Esophagus muscularis mucosa (tissue), 4 donors: ENCODE measurements at regions not wholly inside any gene's neighbourhood (a gene's known extent, or its start where the extent isn't known, plus 50 kb on each side); places are given as distances from the start of the nearest gene placed in this dataset.

Experiments
- DNase-seq: peaks from one replicate; pipeline ENCODE4 v3.0.0-alpha.2; 2017; ENCODE audit errors: extremely low spot score
- H3K27ac ChIP-seq, 4 donors: fragments of 200-600 bp; sonication (generic); replicated peaks in 1 of 4; 1 replicate in 3 of 4; 2 replicates in 1 of 4; pipeline ENCODE4 v1.5.1; 2016 to 2019; ENCODE audit warnings: mild to moderate bottlenecking in 1 of 4
- H3K27me3 ChIP-seq, 4 donors: fragments of 200-600 bp; sonication (generic); one replicate each; pipeline versions ENCODE4 v1.5.1 to v1.6.0; 2016 to 2019
- H3K36me3 ChIP-seq, 4 donors: fragments of 200-600 bp; sonication (generic); one replicate each; pipeline ENCODE4 v1.5.1; 2016 to 2019
- H3K4me1 ChIP-seq, 4 donors: fragments of 200-600 bp; sonication (generic); one replicate each; pipeline ENCODE4 v1.5.1; 2016 to 2019
- H3K4me3 ChIP-seq, 4 donors: fragments of 200-600 bp; sonication (generic); 1 replicate in 2 of 4; 2 replicates in 2 of 4; pipeline ENCODE4 v1.5.1; 2016 to 2019; ENCODE audit warnings: mild to moderate bottlenecking in 4 of 4, moderate library complexity in 1 of 4
- H3K9me3 ChIP-seq, 4 donors: fragments of 200-600 bp; sonication (generic); 1 replicate in 3 of 4; 2 replicates in 1 of 4; pipeline ENCODE4 v1.5.1; 2016 to 2019
- EP300 ChIP-seq: sonication (generic); formaldehyde crosslinking; IDR thresholded peaks from one replicate; pipeline ENCODE4 v1.6.1; 2017; ENCODE audit warnings: antibody characterized with exemption
- POLR2A ChIP-seq: fragments of 450-650 bp; IDR thresholded peaks from one replicate; pipeline ENCODE4 v1.6.1; 2017; ENCODE audit warnings: antibody characterized with exemption, moderate library complexity, mild to moderate bottlenecking, low read depth
- POLR2AphosphoS5 ChIP-seq, 2 donors: sonication (generic); formaldehyde crosslinking; IDR thresholded peaks; one replicate each; pipeline ENCODE4 v1.6.1; 2017; ENCODE audit warnings: antibody characterized with exemption in 2 of 2
- WGBS: methylation state at CpG from one replicate; pipeline ENCODE4 v1.1.5; 2018; 5-methylcytosine and 5-hydroxymethylcytosine counted together
- intact Hi-C: fragments of 100-400 bp; cut with DNase I; formaldehyde crosslinking; loops from one replicate; pipeline ENCODE4 v1.15.1; 2023
- TF ChIP-seq, protein P1 (sequence below), 3 experiments: fragments of 200-600 bp in 2 of 3; fragments of 450-650 bp in 1 of 3; sonication (generic) in 2 of 3; IDR thresholded peaks; one replicate each; pipeline ENCODE4 v1.5.1; 2017 to 2019; ENCODE audit warnings: antibody characterized with exemption in 3 of 3, mild to moderate bottlenecking in 2 of 3, moderate library complexity in 1 of 3

DNA sequence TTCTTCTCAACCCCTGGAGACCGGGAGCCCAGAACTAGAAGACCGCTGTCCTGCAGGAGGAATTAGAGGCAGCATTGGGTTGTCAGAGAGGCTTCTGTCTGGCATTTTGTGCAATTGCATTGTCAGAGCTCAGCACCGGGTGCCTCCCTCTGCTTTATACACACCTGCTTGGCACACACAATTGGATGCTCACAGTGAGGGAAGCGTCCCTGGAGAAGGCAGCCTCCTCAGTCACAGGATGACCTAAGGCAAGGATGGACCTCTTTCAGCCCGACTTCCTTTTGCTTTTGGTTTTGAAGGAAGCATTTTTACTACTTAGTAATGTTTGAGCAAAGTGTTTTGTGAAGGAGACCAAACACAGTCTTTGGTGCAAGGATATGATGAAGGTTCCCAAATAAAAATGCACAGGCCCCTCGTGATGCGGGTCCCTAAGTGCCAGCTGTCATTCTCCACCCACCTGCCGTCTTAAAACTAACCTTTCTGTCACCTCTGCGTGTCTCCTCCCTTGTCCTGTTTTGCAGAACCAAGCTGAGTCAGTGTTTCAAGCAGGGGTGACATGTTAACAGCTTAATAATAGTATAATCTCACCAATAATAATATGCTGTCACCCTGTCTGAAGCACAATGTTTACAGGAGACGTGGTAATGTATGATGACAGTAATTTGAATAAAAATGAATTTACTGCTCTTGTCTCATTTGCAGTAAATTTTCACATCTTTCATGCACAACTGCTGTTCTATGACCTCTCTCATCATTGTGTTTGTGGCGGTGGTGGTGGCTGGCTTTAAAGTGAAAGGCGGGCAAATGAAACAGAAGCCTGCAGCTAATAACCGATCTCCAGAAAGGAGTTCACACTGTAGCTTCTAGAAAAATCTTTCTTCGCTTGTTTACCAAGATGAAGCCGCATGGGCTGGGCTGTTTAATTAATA, 430.2 kb upstream of the MKI67 start:
- intact Hi-C loops = no loop called here
- Histone ChIP-seq H3K27me3 (peaks cover 0 to 13% (median 0%) of the 10 kb centered on the region in 4 donors), H3K9me3 (no peaks in the 10 kb centered on the region), H3K4me3 (no peak overlapping the region), H3K27ac (no peak overlapping the region), H3K36me3 (no peaks in the 10 kb centered on the region), H3K4me1 (no peaks in the 10 kb centered on the region)
- TF ChIP-seq, protein P1, sequence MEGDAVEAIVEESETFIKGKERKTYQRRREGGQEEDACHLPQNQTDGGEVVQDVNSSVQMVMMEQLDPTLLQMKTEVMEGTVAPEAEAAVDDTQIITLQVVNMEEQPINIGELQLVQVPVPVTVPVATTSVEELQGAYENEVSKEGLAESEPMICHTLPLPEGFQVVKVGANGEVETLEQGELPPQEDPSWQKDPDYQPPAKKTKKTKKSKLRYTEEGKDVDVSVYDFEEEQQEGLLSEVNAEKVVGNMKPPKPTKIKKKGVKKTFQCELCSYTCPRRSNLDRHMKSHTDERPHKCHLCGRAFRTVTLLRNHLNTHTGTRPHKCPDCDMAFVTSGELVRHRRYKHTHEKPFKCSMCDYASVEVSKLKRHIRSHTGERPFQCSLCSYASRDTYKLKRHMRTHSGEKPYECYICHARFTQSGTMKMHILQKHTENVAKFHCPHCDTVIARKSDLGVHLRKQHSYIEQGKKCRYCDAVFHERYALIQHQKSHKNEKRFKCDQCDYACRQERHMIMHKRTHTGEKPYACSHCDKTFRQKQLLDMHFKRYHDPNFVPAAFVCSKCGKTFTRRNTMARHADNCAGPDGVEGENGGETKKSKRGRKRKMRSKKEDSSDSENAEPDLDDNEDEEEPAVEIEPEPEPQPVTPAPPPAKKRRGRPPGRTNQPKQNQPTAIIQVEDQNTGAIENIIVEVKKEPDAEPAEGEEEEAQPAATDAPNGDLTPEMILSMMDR (IDR thresholded peaks at IDR 0.05) = no peak
- no peak for TF ChIP-seq POLR2AphosphoS5 (IDR thresholded peaks at IDR 0.05)
- TF ChIP-seq EP300 = no peak
- TF ChIP-seq POLR2A = no peak
- WGBS = 83% methylated on average over 11 of the region's 15 CpGs
- no peak for DNase-seq

DNA sequence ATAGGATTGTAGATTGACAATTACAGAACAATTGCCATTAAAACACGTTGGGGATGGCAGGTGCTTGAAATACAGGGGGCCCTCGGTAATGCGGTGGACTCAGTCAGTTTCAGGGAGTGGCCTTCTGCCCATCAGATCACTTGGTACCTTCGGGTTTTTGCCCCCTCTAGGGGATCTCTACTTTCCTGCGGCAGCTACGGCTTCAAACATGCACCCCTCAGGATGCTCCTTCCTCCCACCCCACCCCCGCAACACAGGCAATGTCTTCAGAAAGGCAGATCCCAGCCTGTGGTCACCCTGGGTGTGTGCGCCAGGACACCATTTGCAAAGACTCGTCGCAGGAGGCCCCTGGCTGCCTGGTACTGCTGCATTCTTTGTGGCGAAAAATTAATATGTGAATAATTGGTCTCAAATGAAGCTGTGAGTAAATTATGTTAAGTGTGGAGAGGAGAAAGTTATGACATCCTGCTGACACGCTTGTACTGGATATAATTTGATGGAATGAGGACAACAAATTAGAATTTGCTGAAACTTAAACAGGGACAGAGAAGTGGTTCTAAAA, 431.0 kb upstream of the MKI67 start:
- H3K27ac ChIP-seq = no peak overlapping the region
- no peaks in the 10 kb centered on the region for H3K4me1 ChIP-seq
- peaks cover 0 to 13% (median 0%) of the 10 kb centered on the region in 4 donors for H3K27me3 ChIP-seq
- no peak overlapping the region for H3K4me3 ChIP-seq
- no peaks in the 10 kb centered on the region for H3K9me3 ChIP-seq
- no peaks in the 10 kb centered on the region for H3K36me3 ChIP-seq
- TF ChIP-seq POLR2A (no peak), EP300 (no peak), POLR2AphosphoS5 (IDR thresholded peaks at IDR 0.05) (no peak)
- TF ChIP-seq, protein P1 (IDR thresholded peaks at IDR 0.05) = no peak
- 85% methylated on average over 8 of the region's 12 CpGs for WGBS
- no peak for DNase-seq
- intact Hi-C loops = no loop called here

DNA sequence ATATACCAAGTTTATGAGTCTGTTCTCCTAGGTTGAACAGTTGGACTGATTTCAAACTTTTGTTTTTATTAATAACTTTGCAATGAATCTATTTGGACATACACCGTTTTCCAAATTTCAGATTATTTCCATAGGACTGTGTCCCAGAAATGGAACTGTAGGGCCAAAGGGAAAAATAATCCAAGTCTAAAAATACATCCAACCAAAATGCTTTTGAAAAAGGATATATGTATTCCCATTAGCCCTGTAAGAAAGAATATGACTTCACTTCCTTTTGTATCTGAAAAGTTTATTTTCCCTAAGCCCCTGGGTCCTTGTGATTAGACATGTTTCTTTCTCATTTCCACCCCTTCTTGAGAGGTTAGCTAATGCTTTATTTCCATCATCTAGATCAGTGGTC, 434.2 kb upstream of the MKI67 start:
- no peaks in the 10 kb centered on the region for H3K4me1 ChIP-seq
- intact Hi-C loops = no loop called here
- no peak overlapping the region for H3K27ac ChIP-seq
- DNase-seq = no peak
- H3K27me3 ChIP-seq = peaks cover 0 to 11% (median 0%) of the 10 kb centered on the region in 4 donors
- 52% methylated on average over 1 of the region's 1 CpG for WGBS
- no peaks in the 10 kb centered on the region for H3K36me3 ChIP-seq
- H3K9me3 ChIP-seq = peaks cover 0 to 4% (median 0%) of the 10 kb centered on the region in 4 donors
- no peak overlapping the region for H3K4me3 ChIP-seq
- TF ChIP-seq EP300 (no peak), POLR2A (no peak), POLR2AphosphoS5 (IDR thresholded peaks at IDR 0.05) (no peak)
- TF ChIP-seq, protein P1 (IDR thresholded peaks at IDR 0.05) = no peak

DNA sequence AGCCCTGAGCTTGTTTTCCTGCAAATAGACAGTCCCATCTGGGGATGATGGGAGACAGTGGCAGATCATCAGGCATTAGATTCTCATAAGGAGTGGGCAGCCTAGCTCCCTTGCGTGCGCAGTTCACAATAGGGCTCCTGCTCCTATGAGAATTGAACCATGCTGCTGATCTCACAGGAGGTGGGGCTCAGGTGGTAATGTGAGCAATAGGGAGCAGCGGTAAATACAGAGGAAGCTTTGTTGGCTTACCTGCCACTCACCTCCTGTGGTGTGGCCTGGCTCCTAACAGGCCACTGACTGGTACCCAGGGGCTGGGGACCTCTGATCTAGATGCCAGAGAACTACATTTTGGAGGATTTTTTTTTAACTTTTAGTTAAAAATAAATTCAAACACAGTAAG, 434.8 kb upstream of the MKI67 start:
- no peak overlapping the region for H3K4me3 ChIP-seq
- no peak overlapping the region for H3K27ac ChIP-seq
- no peaks in the 10 kb centered on the region for H3K36me3 ChIP-seq
- TF ChIP-seq POLR2A (no peak), POLR2AphosphoS5 (IDR thresholded peaks at IDR 0.05) (no peak), EP300 (no peak)
- TF ChIP-seq, protein P1 (IDR thresholded peaks at IDR 0.05) = no peak
- DNase-seq = no peak
- H3K27me3 ChIP-seq = peaks cover 0 to 5% (median 0%) of the 10 kb centered on the region in 4 donors
- 100% methylated on average over 3 of the region's 3 CpGs for WGBS
- H3K4me1 ChIP-seq = no peaks in the 10 kb centered on the region
- H3K9me3 ChIP-seq = peaks cover 0 to 4% (median 0%) of the 10 kb centered on the region in 4 donors
- intact Hi-C loops = no loop called here
